Iris pigment epithelial cell (primary cell): ENCODE measurements at regions not wholly inside any gene's neighbourhood (a gene's known extent, or its start where the extent isn't known, plus 50 kb on each side); places are given as distances from the start of the nearest gene placed in this dataset.
A peak's percentile ranks its signal among the peaks of the same experiment; 100 is the strongest.
"Not testable (repeated sequence)": the region's sequence is repeated elsewhere in the genome, so short reads cannot be mapped to it uniquely, and the experiment has no call there.

Experiments used
- DNase-seq: peaks from one replicate; pipeline ENCODE4 v3.0.0-alpha.2; 2011; ENCODE audit warnings: low read depth

- DNase-seq, result no peak
These were observed 343.0 kb upstream of the NCAM1 start for GRCh38 chr11:112617977-112618826.

- DNase-seq, result no peak
These were observed 342.1 kb upstream of the NCAM1 start for GRCh38 chr11:112619106-112619505.

- DNase-seq, result peak; percentile 47
These were observed 340.4 kb upstream of the NCAM1 start for GRCh38 chr11:112620621-112621394.

- DNase-seq, result no peak
These were observed 338.2 kb upstream of the NCAM1 start for GRCh38 chr11:112623057-112623456.

GRCh38 chr11:112624431-112624830, 336.8 kb upstream of the NCAM1 start:
- no peak for DNase-seq

GRCh38 chr11:112624971-112625370, 336.2 kb upstream of the NCAM1 start:
- DNase-seq, result not testable (repeated sequence)

- no peak for DNase-seq
These were observed 335.4 kb upstream of the NCAM1 start for GRCh38 chr11:112625814-112626213.

GRCh38 chr11:112626731-112627130, 334.5 kb upstream of the NCAM1 start:
- no peak for DNase-seq

GRCh38 chr11:112627588-112628045, 333.6 kb upstream of the NCAM1 start:
- DNase-seq, result no peak

GRCh38 chr11:112628676-112629075, 332.5 kb upstream of the NCAM1 start:
- DNase-seq, result no peak

- DNase-seq, result no peak
These were observed 330.7 kb upstream of the NCAM1 start for GRCh38 chr11:112630496-112630895.

- DNase-seq, result no peak
These were observed 329.9 kb upstream of the NCAM1 start for GRCh38 chr11:112631333-112631732.

- peak; percentile 52 for DNase-seq
These were observed 328.2 kb upstream of the NCAM1 start for GRCh38 chr11:112632866-112633505.

- no peak for DNase-seq
These were observed 326.7 kb upstream of the NCAM1 start for GRCh38 chr11:112634551-112634950.

- no peak for DNase-seq
These were observed 326.1 kb upstream of the NCAM1 start for GRCh38 chr11:112634995-112635737.

GRCh38 chr11:112637076-112637475, 324.1 kb upstream of the NCAM1 start:
- no peak for DNase-seq

GRCh38 chr11:112637876-112638275, 323.3 kb upstream of the NCAM1 start:
- no peak for DNase-seq

GRCh38 chr11:112639469-112639868, 321.8 kb upstream of the NCAM1 start:
- DNase-seq, result no peak

GRCh38 chr11:112643416-112643815, 317.8 kb upstream of the NCAM1 start:
- DNase-seq, result no peak

GRCh38 chr11:112644410-112645131, 316.6 kb upstream of the NCAM1 start:
- no peak for DNase-seq

GRCh38 chr11:112649856-112650255, 311.4 kb upstream of the NCAM1 start:
- DNase-seq, result no peak
